HEK293T (cell line): ENCODE measurements at regions not wholly inside any gene's neighbourhood (a gene's known extent, or its start where the extent isn't known, plus 50 kb on each side); places are given as distances from the start of the nearest gene placed in this dataset.

Experiments used
- FOXM1 ChIP-seq: fragments of 450-650 bp; IDR thresholded peaks from 2 replicates; pipeline ENCODE4 v1.6.1; 2017; ENCODE audit warnings: mild to moderate bottlenecking, borderline replicate concordance
- NFRKB ChIP-seq: fragments of 450-650 bp; IDR thresholded peaks from 2 replicates; pipeline ENCODE4 v1.6.1; 2016; ENCODE audit warnings: mild to moderate bottlenecking, moderate library complexity
- PKNOX1 ChIP-seq: fragments of 450-650 bp; IDR thresholded peaks from 2 replicates; pipeline ENCODE4 v1.6.1; 2016
- SP1 ChIP-seq: fragments of 450-650 bp; IDR thresholded peaks from 2 replicates; pipeline ENCODE4 v1.6.1; 2017
- SUZ12 ChIP-seq: fragments of 450-650 bp; IDR thresholded peaks from 2 replicates; pipeline ENCODE4 v1.6.1; 2016; ENCODE audit warnings: mild to moderate bottlenecking
- TARDBP ChIP-seq: fragments of 450-650 bp; IDR thresholded peaks from 2 replicates; pipeline ENCODE4 v1.6.1; 2016

DNA sequence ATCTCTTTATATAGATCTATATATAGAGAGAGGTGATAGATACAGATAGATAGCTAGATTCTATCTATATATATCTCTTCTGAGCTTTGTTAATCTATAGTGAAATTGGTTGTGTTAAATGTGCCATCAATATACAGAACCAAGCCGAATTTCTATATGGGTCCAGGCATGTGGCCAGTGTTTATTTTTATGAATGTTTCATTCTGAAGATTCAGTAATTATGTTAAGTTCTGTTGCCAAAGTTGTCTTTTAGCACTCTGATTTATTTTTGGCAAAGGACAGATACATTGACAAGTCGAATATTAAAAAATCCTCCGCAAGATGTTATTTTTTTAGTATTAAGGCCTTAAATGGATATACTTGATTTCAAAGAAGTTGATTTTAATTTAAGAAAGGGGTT lies 190.4 kb upstream of the HTR2A start:
- no peak for TF ChIP-seq NFRKB
- TF ChIP-seq SUZ12, result no peak
- TF ChIP-seq TARDBP, result no peak
- TF ChIP-seq PKNOX1, result no peak
- TF ChIP-seq FOXM1, result no peak
- TF ChIP-seq SP1, result no peak
